SKM-1 treated with dmso at 0.1 percent for 144 hours (cell line): ENCODE measurements at regions not wholly inside any gene's neighbourhood (a gene's known extent, or its start where the extent isn't known, plus 50 kb on each side); places are given as distances from the start of the nearest gene placed in this dataset.
"Not testable (repeated sequence)": the region's sequence is repeated elsewhere in the genome, so short reads cannot be mapped to it uniquely, and the experiment has no call there.

Experiments used
- DNase-seq: peaks from one replicate; lab custom pipeline; 2025; ENCODE audit not compliant: unreplicated experiment; lab: John Stamatoyannopoulos, UW

DNA sequence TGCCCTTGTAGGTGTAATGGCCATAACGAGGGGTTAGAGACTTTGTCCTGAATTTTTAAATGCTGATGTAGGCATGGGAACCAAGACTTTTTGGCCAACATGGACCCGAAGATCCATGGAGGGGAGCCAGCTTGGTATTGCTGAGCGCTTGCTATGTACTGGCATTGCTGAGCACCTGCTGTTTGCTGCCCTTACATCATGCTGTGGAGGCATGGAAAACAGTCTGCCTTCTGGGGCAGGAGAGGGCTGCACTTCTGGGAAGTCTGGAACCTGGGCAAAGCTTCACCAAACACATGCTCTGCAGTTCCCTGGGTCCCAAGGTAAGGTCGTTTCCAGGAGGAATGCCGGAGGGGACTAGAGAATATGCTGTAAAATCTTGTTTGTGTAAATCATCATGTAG lies 86.3 kb upstream of the CNIH3 start:
- DNase-seq, result no peak

DNA sequence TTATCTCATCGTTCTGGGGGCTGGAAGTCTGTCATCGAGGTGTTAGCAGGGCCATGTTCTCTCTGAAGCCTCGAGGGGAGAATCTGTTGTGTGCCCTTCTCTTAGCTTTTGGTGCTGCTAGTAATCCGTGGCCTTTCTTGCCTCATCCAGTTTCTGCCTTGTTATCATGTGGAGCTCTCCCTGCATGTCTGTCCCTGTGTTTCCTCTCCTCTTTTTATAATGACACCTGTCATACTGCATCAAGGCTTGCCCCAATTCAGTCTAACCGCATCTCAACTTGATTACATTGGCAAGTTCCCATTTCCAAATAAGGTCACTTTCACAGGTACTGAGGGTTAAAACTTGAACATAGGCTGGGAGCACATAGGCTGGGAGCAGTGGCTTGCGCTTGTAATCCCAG lies 82.6 kb upstream of the CNIH3 start:
- no peak for DNase-seq

DNA sequence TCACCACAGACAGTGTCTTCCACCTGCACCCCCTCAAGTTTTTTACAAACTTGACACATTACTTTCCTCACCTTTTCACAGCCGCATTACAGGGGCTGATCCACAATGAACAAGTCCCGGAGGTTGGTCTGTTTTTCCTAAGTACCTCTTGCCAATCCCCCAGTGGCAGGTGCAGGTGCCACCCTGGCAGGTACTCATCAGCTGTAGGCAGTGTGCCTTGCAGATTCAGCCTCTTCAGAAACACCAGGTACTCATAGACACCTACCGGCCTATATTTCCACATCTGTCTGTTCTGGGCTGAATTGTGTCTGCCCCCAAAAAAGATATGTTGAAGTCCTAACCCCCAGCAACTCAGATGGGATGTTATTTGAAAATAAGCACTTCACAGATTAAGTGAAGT lies 81.4 kb upstream of the CNIH3 start:
- no peak for DNase-seq

DNA sequence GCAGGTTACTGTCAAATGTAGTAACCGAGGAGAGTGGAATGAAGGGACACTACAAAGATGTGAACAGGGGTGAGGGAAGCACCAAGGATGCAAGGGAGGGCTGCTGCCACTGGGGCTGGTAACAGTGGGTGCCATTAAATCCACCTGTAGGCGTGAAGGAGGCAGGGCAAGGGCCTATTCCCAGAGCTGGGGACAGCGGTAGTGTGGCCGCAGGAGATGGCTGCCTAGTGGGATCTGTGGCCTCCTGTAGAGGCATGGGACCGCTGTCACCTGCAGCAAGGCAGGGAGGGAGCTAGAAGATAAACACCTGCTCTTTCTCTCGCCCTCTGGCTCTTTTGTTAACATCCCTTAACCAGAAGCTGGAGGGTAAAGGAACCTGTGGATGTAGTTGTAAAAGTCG lies 80.5 kb upstream of the CNIH3 start:
- DNase-seq, result no peak

DNA sequence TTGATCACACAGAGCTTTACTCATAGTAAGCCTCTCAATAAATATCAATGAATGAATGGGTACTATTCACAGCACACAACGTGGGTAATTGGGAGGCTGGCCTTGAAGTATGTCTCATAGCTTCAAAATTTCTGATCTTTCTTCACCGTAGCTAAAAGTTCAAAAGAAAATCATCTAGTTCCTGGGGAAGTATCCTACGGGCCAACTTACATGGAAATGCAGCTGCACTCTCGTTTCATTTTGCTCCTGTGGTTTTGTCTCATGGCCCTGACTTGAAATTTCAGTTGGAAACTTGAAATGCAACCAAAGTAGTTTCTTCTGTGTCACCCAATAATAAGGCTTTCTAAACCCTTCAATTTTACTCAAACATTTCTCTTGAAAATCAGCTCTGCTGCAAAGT lies 76.1 kb upstream of the CNIH3 start:
- DNase-seq, result no peak

DNA sequence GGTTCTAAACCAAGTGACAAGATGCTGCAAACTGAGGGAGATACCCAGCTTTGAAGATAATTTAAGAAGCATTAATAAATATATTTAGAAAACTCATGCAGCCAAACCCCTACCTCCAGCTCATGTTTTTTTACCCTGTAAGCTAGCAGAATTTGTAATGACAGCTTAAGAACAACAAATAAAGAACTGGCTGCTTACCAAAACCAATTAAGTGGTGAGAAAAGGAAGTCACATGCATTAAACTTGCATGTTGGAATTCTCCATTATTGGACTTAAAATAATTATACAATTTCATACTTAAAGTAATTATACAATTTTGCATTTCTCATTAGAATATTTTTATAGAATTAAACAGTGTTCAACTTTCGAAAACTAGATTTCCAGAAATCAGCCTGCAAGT lies 75.6 kb upstream of the CNIH3 start:
- DNase-seq, result no peak

DNA sequence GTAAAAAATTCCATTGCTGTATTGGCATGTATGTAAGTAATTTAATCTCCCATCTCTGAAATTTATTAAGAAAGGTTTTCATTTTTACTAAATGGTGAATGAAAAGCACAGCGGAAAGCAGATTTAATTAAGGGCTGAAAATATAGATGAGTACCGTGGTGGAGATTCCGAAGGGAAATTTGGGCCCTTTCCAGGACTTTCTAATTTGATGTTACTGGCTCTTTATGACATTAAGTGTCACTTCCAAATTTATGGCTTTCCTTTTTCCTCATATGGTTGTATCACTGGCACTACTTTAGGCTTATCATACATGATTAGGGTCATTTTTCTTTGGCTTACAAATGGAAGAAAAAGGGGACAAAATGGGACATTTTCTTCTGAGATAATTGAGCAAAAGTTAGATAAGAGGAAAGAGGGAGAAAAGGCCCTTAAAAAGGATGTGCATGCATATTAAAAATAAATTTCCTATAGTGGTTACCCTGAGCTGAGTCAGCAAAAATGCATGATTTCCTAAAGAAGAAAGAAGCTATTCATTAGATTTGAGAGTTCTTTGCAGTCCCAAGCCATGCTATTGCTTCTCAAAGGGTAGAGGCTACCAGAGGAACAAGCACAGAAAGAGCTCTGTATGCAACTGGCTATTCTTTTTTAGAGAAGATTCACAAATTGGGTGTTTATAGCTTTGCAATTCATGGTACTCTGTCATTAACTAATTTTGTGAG lies 74.9 kb upstream of the CNIH3 start:
- no peak for DNase-seq

DNA sequence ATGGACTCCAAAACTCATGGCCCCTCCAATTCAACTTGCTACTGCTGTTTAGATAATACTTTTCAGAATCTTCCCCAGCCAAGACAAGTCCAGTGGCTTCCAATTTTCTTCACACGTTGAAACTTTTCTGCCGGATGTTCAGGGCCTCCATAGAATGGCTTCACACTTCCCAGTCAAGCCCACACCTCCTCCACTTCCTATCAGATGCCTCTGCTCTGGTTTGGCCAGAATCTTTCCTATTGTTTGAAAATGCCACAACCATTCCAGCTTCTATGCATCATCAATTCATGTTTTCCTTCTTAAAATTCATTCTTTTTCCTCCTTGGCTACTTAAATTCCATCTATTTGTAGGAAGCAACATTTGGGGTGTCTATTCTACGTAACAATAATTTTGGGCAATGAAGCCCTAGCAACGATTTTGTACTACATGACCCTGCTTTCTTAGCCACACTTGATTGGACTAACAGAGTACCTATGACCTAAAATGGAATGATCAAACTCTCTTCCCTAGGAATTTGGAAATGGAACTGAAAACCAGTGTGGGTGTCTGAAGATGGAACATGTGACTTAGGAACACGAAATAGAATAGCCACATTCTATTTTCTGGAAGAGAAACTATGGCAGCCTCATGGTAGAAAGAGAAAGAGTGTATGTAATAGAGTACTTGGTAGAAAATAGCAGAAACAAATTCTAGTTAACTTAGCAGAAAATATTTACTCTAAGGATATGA lies 74.1 kb upstream of the CNIH3 start:
- DNase-seq, result no peak

DNA sequence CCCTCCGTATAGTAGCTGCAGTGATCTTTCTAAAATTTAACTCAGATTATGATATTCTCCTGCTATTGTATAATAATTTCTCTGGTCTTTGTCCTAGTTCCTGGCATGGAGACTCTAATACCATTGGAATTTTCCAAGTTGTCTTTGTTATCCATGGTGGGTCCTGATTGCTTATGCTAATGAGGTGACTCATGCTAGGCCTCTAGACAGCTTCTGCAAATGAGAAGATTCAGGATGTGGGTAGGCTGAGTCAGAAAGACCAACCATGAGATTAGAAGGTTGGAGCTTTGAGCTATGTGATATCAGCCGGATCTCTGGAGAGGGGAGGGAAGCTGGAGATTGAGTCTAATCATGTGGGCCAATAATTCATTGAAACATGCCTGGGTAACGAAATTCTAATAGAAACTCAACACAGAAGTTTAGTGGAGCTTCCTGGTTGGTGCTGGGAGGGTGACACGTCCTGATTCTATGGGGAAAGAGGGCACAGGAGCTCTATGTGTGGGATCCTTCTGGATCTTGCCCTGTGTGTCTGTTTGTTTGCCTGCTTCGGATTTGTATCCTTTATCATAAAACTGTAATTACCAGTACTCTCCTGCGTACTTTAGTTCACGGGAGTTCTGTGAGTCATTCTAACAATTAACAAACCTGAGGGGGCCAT lies 73.2 kb upstream of the CNIH3 start:
- DNase-seq, result peak; percentile 61

DNA sequence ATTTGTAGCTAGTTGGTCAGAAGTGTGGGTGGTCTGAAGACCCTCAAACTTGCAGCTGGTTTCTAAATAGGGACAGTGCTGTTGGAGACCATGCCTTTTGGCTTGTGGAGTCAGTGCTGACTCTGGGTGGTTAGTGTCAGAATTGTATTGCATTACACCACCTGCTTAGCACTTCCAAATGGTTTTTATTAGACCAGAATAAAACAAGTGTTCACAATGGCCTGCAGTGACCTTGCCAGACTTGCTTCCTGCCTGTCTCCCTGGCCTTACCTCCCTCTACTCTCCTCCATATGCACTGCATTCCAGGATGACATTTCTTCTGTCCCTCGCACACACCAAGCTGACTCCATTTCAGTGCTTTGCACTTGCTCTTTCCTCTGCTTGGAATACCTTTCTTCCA lies 72.7 kb upstream of the CNIH3 start:
- DNase-seq, result no peak

DNA sequence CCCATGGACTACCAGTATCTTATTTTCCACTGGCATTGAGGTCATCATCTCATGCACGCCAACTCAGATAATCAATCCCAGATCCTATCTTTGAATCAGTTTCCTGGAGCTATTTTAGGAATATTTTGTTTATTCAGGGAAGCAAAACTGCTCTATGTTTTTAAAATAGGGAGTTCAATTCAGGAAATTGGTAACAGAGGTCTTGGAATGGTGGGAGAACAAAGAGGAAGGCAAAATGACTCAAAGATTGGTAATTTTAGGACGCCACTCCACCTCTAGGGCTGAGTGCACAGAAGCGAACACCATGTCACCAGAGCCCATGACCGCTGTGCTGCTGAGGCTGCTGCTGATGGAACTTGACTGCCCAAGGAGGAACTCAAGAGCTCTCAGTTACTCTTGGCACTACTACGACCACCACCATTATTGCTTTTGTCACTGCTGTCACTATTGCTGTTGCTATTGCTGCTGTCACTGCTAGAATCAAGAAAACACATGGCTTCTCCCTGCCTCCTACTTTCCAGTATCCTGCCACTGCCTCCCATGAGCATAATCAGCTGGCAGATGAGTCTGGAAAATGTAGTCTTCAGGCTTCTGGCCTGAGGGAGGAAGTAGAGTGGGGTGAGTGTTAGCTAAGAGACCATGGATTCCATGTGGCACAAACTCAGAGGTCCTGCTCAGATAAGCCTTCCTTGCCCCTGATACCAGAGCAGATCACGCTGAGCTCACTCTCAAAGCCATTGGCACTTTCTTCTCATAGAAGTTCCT lies 71.6 kb upstream of the CNIH3 start:
- DNase-seq, result no peak

DNA sequence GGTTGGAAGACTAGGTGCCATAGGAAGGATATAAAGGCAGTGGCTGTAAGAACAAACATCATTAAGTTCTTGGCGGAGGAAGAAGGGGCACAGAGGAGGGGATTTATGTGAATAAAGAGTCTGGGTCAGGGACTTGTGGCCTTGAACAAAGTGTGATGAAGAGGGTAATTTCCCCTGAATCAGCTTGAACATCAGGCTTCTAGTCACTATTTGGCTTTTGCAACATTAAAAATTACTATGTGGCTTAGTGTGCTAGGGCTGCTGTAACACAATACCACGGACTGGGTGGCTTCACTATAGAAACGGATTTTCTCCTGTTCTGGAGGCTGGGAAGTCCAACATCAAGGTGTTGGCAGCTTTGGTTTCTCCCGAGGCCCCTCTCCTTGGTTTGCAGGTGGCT lies 70.5 kb upstream of the CNIH3 start:
- no peak for DNase-seq

DNA sequence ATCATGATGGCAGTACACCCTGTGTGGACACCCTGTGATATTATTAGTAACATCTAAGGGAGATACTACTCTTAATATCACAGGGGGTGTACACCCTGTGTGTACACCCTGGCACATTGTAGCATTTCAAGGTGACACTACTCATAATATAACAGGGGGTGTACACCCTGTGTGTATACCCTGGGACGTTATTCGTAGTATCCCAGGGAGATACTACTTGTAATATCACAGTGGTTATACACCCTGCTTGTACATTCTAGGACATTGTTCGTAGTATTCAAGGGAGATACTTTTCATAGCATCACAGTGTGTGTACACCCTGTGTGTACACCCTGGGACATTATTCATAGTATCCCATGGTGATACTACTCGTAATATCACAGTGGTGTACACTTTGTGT lies 67.4 kb upstream of the CNIH3 start:
- DNase-seq, result no peak

DNA sequence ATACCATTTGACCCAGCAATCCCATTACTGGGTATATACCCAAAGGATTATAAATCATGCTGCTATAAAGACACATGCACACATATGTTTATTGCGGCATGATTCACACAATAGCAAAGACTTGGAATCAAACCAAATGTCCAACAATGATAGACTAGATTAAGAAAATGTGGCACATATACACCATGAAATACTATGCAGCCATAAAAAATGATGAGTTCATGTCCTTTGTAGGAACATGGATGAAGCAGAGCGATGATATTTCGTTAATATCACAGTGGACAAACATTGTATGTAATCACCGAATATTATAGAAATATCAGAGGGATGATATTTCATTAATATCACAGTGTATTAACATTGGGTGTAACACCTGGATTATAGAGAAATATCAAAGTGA lies 64.9 kb upstream of the CNIH3 start:
- not testable (repeated sequence) for DNase-seq

DNA sequence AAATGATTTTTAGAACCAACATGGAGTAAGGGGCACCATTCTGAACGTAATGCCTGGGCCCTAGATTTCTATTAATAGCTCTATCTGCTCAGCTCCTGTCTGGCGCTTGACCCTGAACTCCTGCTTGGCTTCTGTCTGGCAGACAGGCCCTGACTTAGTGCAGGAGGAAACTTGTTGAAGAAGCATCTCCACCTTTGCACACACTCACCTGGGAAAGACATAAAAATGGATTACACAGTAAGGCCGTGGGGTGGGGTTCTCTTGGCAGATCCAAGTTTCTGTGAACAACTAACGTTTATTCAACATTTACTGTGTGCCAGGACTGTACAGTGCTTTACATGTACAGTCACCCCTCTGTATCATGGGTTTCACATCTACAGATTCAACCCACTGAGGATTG lies 62.1 kb upstream of the CNIH3 start:
- no peak for DNase-seq

DNA sequence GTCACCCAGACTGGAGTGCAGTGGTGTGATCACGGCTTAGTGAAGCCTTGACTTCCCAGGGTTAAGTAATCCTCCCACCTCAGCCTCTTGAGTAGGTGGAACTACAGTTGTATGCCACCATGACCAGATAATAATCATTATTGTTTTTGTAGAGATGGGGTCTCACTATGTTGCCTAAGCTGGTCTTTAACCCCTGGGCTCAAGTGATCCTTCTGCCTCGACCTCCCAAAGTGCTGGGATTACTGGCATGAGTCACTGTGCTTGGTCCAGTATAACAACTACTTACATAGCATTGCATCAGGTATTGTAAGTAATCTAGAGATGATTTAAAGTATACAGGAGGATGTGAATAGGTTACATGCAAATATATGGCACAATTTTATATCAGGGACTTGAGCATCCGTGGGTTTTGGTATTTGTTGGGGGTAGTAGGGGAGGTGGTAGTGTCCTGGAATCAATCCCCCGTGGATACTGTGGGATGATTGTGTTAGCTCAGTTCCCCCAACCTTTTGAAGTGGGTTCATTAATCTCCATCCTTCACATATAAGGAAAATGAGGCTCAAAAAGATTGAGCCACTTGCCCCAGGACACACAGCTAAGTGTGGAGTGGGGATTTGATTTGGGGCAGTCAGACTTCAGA lies 61.4 kb upstream of the CNIH3 start:
- DNase-seq, result no peak

DNA sequence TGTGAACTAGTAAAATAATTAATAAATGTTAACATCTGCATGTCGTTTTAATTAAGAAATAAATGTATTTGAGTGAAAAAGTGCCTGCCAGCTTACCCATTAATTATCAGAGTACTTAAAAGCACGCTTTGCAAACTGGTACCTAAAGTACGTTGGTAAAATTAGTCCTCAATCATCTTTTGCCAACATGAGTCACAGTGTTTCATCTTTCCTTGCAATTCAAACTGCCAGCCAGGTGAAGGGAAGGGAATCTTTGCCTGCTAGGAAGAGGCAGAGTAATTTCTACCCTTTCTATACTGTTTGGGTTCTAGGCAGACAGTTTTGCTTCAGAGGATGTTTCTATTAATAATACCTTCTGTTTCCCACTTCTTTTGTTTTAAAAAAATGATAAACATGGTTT lies 57.2 kb upstream of the CNIH3 start:
- no peak for DNase-seq

DNA sequence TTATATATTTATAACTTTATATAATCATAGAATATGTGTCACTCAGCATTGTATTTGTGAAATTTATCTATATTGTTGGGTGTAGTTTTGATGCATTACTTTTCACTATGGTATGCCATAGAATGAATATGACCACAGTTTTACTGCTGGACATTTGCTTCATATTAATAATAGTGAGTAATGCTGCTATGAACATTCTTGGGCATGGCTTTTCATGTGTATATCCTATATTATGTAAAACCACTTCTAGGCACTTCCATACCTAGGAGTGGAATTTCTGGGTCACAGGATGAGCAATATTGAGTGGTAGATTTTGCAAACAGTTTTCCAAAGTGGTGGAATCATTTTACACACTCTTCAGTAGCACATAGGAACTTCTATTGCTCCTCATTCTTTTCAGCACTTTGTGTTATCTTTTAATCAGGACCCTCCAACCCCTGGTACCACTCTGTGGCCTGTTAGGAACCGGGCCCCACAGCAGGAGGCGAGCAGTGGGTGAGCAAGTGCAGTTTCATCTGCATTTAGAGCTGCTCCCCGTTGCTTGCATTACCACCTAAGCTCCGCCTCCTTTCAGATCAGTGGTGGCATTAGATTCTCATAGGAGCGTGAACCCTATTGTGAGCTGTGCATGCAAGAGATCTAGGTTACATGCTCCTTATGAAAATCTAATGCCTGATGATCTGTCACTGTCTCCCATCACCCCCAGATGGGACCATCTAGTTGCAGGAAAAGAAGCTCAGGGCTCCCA lies 56.0 kb upstream of the CNIH3 start:
- no peak for DNase-seq

DNA sequence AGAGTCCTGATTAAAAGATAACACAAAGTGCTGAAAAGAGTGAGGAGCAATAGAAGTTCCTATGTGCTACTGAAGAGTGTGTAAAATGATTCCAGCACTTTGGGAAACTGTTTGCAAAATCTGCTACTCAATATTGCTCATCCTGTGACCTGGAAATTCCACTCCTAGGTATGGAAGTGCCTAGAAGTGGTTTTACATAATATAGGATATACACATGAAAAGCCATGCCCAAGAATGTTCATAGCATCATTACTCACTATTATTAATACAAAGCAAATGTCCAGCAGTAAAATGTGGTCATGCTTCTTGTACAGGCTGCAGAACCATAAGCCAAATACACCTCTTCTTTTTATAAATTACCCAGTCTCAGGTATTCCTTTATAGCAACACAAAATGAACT lies 53.2 kb upstream of the CNIH3 start:
- DNase-seq, result not testable (repeated sequence)

DNA sequence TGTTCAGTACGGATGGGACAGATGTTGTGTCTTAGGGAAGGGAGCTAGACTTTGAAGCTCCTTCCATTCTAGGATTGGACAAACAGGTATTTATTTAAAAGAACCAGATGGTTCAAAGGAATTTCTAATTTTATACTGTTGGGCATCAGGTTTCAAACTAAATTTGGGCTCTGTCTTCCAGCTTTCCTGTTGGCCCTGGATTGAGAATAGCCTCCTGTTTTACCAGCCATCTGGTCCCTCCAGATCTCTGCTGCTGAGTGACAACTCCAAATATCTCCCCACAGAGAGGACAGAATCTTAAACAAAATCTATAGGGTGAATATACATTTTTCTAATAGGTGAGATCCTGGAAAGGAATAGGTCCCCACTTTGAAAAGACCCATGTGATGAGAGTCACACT lies 52.5 kb upstream of the CNIH3 start:
- no peak for DNase-seq
